Middle frontal gyrus (tissue), 1 donor: ENCODE measurements at regions not wholly inside any gene's neighbourhood (a gene's known extent, or its start where the extent isn't known, plus 50 kb on each side); places are given as distances from the start of the nearest gene placed in this dataset.

Source experiments
- DNase-seq: peaks from one replicate; pipeline ENCODE4 v3.0.0-alpha.2; 2015; ENCODE audit warnings: low spot score; ENCODE audit errors: extremely low spot score

GRCh38 chr6:19440531-19440930 is 396.6 kb upstream of the ID4 start:
- no peak for DNase-seq

- no peak for DNase-seq
Measured at GRCh38 chr6:19443411-19443810, 393.8 kb upstream of the ID4 start.

DNA sequence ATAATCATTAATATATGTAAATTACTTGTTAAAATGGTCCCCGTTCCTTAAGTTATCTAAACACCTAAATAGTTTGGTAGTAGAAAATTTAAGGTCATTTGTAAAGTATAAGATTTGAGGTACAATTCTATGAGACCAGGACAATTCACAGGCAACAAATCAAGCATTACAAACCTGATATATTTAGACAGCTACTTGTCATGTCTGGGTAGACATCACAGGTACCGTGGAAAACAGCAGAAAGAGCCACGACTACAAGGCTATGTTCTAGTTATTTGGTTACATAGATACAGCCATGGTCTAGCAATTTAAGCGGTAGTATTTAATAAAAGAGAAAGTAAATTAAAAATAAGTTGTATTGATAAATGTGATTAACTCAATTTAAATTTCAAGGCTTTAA is 393.1 kb upstream of the ID4 start:
- DNase-seq = no peak

DNA sequence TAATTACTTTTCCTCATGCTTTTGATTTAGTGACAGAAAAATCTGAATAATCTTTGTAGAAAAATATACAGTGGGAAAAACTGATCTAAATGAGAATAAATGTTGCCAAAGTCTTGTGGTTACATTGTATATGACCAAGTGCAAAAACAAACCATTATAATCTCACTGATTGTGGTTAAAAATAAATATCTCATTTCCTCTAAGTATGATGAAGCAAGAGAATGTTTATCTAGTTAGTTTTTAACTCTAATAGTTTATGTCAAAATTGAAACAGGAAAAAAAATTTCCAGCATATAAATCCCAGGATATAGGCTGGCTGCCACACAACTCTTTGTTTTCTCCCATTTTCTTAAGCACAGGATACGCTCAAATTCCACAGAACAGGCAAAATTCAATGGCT is 392.7 kb upstream of the ID4 start:
- DNase-seq = no peak

- no peak for DNase-seq
Measured at GRCh38 chr6:19446570-19446969, 390.6 kb upstream of the ID4 start.

GRCh38 chr6:19450651-19451050 is 386.5 kb upstream of the ID4 start:
- DNase-seq = no peak

GRCh38 chr6:19452495-19452894 is 384.7 kb upstream of the ID4 start:
- no peak for DNase-seq

GRCh38 chr6:19454001-19454720 is 383.0 kb upstream of the ID4 start:
- DNase-seq = no peak

- no peak for DNase-seq
Measured at GRCh38 chr6:19454721-19455392, 382.3 kb upstream of the ID4 start.

- no peak for DNase-seq
Measured at GRCh38 chr6:19463250-19463649, 373.9 kb upstream of the ID4 start.

GRCh38 chr6:19463925-19464324 is 373.2 kb upstream of the ID4 start:
- DNase-seq = no peak

DNA sequence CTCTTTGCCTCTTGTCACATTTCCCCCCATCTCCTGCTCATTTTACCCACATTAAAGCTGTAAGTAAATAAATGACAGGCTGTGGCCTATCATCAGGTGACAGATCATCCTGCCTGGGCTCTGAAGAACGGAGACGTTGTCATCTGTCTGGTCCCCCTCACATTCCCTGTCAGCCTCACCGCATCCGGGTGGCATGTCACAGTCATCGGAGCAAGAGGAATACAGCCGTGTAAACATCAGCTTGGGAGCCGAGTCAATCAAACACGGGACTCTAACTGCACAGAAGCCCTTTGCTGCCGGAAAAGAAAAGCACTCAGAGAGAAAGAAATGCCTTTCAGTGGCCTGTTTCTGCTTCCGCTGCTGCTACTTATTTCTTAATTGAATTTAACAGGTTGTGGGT is 371.9 kb upstream of the ID4 start:
- DNase-seq = no peak

- no peak for DNase-seq
Measured at GRCh38 chr6:19465760-19466159, 371.4 kb upstream of the ID4 start.

DNA sequence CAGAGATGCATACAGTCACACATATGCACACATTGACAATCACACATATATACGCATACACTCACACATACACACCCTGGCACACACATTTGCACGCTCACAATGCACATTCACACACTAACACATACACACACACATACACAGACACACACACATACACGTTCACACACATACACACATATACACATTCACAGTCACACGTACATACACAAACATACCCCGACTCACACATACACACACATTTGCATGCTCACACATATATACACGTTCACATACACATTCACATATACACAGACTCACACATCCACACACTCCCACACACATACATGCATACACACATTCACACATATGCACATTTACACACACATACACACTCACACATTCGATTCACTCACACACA is 366.8 kb upstream of the ID4 start:
- DNase-seq = no peak

DNA sequence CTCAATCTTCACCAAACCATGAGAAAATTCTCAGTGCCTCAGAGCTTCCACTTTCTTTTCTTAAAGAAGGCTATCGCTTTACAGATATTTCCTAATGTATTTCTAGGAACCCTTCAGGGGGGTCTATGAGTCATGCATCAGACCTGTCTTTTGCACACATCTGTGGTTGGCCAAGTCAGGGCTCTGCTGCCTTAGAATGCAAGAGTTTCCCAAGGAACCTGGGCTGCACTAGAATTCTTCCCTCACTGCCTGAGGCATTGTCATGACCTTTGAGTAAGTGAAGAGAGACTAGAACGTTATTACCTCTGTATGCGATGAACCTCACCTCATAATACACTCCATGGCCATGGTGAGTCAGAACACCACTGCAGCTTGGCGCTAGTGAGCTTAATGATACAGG is 365.0 kb upstream of the ID4 start:
- no peak for DNase-seq

DNA sequence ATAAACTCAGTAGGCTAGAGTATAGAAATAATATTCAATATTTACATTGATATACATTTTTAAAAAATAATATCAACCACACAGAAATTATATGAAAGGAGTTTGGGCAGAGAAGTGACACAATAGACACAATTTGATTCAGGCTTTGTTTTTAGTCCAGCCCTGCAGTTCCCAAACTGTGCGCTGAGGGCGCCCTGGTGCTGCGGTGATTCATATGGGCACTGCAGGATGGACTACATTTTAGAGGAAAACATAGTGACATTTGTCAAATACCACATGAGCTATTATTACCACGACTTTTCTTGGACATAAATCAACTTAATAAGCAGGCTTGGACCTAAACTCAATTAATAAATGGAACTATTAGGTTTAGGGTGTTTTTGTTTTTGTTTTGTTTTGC is 364.3 kb upstream of the ID4 start:
- DNase-seq = no peak

- no peak for DNase-seq
Measured at GRCh38 chr6:19477563-19477962, 359.6 kb upstream of the ID4 start.

DNA sequence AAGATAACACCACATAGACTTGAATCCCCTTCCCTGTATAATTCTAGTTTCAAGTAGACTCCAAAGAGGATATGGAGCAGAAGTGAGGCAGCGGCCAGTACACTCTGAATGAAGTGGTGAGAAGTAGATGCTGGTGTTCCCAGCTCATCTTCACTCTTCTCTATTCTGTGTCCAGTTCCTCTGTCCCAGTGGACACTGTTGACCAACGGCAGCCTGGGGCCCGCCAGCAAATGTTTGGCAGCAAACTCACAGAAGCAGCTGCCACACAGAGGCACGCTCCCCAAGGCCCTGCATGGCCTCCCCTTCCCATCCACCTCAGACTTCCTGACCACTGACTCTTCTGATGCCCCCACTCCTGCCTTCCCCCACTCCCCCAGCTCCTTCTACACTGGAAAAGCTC is 358.9 kb upstream of the ID4 start:
- DNase-seq = no peak

DNA sequence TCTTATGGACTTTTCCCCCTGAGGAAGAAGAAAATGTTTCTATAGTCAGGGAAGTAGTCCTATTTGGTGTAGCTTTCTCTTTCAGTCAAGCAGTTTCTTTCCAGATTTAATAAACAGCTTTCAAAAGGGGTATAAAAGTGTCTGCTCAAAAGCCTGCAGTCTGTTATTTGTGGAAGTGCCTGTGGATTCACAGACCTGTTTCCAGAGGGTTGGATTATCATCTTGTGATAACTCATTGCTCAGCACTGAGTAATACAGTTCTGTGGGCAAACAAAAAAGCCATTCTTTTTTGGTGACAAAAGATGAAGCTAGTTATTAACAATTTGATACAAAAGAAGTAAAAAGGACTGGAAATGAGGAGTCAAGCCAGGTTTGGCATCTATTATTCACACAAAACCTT is 358.2 kb upstream of the ID4 start:
- DNase-seq = no peak

GRCh38 chr6:19479551-19479950 is 357.6 kb upstream of the ID4 start:
- DNase-seq = no peak

GRCh38 chr6:19492636-19493405 is 344.3 kb upstream of the ID4 start:
- DNase-seq = no peak

DNA sequence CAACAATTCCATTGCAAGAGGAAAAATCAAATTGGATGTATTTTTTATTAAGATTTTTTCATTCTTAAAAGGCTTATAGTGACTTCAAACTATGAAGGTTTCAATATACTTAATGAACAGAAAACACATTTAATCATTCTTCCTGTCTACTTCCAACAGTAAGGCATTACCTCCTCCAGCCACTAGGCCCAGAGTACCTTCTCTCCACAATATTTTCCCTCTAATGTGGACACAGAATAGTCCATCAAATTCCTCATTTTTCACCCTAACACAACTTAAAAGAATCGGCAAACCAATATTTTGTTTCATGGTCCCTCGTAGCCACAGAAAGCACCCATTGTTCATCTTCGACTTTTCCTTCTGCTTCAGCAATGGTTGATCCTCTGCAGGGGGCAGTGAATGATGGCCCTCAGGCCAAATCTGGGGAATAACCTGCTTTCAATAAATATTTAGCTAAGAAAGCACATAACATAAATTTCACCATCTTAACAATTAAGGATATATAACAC is 335.4 kb upstream of the ID4 start:
- DNase-seq = no peak
